Cerebellar nuclear complex (tissue), 1 donor: ENCODE measurements at regions not wholly inside any gene's neighbourhood (a gene's known extent, or its start where the extent isn't known, plus 50 kb on each side); places are given as distances from the start of the nearest gene placed in this dataset.

Experiments
- DNase-seq, 2 experiments: peaks; one replicate each; lab custom pipeline; 2025; lab: John Stamatoyannopoulos, UW

DNA sequence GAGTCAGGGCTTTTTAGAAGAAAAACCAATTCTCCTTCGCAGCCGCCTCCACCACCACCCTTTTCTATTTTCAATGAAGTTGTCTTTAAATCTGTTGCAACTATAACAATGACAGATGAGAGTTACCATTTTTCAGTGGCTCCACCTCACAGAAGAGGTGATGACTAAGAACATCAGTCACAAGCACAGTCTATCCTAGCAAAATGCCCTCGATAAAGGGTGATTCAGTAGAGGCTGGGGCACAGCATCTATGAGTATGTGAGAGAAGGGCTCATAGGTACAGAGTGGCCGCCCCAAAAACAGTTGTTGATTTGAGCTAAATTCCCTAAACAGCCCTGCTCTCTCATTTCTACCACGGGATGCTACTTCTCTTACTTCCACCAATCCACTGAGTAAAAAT is 310.8 kb upstream of the MGAT5 start:
- no peak for DNase-seq

DNA sequence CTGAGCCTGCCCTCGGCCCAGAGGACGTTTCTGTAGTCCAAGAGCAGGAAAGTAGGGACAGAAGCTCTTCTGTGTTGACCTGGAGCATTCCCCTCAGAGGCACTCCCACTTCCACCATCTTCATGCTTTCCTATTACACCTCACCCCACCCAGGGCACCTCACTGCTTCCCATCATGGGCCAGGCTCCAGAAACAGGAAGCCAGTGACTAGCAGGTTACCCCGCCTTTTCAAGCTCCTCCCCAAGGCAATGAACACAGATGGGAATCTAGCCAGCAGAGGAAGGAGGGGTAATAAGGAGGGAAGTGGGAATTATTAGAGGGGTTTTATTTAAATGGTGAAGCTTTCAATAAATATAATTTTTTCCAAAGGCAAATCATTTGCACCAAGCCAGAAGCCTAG is 308.8 kb upstream of the MGAT5 start:
- no peak for DNase-seq

DNA sequence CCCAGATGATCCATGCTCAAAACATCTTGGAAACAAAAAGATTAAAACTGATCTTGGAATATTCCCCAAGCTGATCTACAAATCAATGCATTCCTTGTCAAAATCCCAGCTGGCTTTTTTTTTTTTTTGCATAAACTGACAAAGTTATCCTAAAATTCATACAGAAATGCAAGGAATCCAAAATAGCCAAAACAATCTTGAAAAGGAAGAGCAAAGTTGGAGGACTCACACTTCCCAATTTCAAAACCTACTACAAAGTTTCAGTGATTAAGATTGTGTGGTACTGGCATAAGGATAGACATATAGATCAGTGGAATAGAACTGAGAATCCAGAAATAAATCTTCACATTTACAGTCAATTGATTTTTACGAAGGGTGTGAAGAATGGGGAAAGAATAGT is 306.8 kb upstream of the MGAT5 start:
- no peak for DNase-seq

GRCh38 chr2:133948610-133949290 is 305.1 kb upstream of the MGAT5 start:
- no peak for DNase-seq

- DNase-seq, result no peak
Measured at GRCh38 chr2:133949595-133949994, 304.3 kb upstream of the MGAT5 start.

- DNase-seq, result no peak
Measured at GRCh38 chr2:133951209-133951608, 302.7 kb upstream of the MGAT5 start.

DNA sequence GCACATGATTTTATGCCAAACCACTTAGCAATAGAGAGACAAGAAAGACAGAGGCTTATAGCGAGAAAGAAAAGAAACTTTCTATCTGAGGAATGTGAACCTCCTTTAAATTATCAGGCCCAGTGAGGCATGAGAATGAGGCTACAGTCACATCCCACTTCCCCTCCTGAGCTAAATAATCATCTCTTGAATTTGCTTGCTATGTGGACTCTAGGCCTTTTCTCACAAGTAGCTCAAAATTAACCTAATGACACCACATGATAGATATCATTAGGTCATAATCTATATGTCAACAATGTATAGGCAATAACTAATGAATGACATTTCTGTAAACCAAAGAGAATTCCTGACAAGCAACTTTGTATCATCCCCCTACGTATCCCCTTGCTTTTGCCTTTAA is 301.5 kb upstream of the MGAT5 start:
- no peak for DNase-seq

GRCh38 chr2:133952896-133953295 is 301.0 kb upstream of the MGAT5 start:
- no peak for DNase-seq

- DNase-seq, result no peak
Measured at GRCh38 chr2:133953524-133953923, 300.3 kb upstream of the MGAT5 start.

DNA sequence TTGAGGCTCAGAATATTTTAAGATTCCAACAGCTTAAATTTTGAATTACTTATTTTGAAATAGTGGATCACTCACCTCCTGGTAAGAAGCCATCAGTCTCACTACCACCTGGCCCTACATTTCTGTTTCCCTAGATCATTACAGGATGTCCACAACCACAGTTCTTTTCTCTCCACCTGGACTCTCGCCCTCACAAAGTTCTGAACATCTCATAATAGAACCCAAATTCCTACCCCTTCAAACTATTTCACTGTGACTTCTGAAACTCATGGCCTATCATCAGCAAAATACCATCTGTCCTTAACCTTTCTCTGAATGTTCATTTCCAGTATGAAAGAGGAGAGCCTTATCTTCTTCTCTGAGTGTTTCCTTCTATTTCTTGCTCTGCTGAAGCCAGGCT is 299.2 kb upstream of the MGAT5 start:
- no peak for DNase-seq

DNA sequence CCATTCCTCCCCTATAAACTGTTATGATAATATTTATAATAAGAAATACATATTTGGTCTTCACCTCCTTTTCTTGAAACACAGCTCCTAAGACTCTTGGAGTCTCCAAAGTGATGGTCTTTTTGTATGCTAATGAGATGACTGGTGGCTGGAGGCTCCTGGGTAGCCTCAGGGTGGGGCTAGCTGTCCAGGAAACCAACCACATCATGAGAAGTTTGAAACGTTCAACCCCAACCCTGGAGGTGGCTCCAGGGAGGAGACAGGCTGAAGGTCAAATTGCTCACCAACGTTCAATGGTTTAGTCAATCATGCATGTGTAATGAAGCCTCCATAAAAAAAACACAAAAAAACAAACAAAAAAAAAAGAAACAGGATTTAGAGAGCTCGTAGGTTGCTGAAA is 298.7 kb upstream of the MGAT5 start:
- DNase-seq, result no peak

GRCh38 chr2:133956434-133956935 is 297.4 kb upstream of the MGAT5 start:
- no peak for DNase-seq

DNA sequence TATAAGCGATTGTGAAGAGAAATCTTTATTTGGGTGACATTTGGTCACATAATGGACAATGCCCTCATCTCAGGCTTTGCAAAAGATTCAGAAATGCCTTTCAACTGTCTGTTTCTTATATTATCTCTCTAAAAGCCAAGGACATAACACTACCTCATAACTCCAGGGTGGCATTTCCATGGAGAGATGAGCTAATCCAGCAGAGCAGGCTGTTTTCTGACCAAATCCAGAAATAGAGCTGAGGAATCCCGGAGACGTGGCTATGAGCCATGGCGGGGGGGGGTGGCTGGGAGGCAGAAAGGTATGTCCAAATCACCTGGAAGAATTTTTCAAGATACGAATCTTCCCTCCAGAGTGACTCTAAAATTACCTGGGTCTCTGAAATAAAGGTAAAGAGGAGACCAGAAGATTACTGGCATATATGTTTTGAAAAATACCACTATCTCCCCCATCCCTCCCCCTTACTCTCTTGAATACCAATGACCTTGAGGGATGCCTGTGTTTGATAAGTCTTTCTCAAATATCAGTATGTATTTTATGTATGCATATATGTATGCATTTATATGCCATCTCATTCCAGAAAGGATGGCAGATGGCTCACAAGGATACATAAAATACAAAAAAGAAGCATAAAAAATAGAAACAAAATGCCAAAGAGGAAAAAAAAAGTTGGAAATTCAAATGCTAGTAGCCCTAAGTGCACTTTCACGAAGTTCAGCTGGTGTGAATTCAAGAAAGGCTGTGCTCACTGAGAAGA is 296.0 kb upstream of the MGAT5 start:
- DNase-seq, result no peak

DNA sequence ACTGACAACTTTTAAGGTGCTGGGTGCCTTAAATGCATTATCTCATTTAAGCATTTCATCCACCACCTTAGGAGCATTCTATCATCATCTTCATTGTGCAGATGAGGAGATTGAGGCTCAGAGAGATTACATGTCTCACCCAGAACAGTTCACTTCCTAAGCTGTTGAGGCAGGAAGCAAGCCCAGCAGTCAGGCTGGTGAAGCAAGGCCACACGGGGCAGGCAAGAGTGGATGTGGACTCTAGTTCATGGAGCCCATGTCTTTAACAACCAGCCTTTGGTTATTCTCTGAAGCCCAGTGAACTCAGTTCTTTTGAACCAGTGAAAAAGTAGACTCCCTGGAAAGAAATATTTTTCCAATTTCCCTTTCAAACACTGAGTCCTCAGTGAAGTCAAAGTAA is 294.8 kb upstream of the MGAT5 start:
- no peak for DNase-seq

DNA sequence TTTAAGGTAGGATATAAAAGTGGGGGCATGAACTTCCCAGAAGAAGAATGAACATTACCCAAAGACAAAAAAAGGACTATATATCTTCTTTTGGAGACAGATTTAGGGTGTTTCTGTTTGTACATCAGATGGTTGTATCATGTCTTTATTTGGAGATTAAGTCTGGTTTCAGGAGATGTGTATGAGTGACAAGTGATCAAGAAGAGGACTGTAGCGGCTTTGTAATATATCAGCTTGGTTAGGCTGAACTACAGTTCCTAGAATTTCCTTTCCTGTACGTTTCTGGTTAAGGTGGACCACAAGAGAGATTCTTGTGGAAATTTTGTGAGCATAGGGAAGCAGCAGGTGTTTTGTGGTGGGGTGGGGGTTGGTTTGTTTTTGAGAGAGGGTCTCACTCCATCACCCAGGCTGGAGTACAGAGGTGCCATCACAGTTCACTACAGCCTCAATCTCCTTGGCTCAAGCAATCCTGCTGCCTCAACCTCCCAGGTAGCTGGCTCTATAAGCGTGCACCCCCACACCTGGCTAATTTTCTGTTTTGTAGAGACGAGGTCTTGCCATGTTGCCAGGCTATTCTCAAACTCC is 287.1 kb upstream of the MGAT5 start:
- no peak for DNase-seq

DNA sequence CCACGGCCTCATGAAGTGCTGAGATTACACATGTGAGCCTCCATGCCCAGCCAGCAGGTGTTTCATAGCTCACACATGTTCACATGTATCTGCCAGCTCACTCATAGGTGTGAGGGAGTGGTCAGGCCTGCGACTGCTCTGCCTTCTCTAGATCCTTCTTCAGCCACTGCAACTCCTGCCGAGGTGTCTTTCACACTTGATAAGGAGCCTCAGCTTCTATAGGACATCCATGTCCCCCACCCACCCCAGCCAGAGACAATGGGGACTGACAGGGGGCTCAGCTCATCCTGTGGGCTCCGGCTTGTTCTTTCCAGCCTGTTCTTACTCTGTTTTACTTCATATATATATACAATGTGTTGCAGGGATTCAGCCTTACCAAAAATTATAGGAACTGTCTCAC is 286.5 kb upstream of the MGAT5 start:
- DNase-seq, result no peak

DNA sequence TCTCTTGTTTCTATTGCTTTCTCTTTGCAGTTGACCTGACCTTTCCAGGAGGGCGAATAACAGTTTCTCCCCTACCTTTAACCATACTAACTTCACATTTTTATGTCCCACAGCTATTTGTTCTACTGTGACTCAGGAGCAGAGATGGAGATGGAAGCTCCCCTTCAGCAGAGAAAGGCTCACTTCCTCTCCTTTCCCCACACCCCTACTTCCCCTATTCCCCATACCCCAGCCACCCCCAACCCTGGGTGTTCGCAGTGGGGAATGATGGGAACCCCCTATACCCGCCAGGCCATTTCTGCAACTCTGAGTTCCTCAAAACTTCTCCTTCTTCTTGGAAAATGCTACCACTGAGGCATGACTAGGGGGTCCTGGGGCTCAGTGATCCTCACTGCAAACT is 285.4 kb upstream of the MGAT5 start:
- no peak for DNase-seq

- no peak for DNase-seq
Measured at GRCh38 chr2:133970641-133971040, 283.2 kb upstream of the MGAT5 start.

DNA sequence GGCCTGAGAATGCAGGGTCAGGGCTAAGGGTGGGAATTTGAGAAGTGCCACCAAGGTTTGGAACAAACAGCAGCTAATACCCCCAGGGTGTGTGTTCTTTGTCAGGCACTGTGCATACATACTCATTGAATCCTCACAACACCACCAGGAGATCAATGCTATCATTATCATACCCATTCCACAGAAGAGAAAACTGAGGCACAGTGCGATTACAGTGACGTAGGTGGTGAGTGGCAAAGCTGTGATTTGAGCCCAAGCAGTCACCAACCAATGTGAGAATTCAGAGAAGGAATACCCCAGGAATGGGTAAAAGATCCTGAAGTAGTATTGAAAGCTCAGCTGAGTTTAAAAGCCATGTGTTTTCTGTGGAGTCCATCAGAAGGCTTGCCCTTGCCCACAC is 281.6 kb upstream of the MGAT5 start:
- DNase-seq, result no peak

GRCh38 chr2:133972786-133973185 is 281.1 kb upstream of the MGAT5 start:
- DNase-seq, result no peak

DNA sequence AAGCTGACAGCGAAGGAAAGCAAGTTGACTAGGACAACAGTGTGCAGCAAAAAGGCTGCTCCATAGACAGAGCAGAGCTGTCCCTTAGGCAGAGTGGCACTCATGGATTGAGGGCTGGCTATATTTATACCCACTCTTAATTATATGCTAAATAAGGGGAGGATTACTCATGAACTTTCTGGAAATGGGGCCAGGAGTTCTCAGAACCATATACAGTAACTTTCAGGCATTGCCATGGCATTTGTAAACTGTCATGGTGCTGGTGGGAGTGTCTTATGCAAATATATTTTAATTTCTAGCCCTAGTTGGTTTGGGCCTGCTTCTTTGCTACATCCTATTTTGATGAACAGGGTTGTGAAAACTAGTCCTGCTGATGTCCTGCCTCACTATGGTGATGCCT is 279.5 kb upstream of the MGAT5 start:
- no peak for DNase-seq

DNA sequence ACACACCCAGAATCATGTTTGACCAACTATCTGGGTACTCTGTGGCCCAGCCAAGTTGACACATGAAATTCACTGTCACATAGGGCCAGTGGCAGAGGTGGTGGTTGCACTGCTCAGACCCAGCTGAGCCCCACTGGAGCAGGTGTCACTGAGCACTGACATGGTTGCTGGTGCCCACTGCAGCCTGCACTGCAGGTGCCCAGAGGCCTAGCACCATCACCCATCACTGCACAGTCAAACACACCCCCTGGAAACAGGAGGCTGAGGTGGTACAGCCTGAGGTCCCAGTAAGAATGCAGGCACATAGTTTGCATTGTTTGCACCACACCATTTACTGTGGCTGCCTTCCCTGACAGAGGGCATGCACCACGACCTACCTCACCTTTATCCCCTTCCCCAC is 278.7 kb upstream of the MGAT5 start:
- DNase-seq, result no peak

DNA sequence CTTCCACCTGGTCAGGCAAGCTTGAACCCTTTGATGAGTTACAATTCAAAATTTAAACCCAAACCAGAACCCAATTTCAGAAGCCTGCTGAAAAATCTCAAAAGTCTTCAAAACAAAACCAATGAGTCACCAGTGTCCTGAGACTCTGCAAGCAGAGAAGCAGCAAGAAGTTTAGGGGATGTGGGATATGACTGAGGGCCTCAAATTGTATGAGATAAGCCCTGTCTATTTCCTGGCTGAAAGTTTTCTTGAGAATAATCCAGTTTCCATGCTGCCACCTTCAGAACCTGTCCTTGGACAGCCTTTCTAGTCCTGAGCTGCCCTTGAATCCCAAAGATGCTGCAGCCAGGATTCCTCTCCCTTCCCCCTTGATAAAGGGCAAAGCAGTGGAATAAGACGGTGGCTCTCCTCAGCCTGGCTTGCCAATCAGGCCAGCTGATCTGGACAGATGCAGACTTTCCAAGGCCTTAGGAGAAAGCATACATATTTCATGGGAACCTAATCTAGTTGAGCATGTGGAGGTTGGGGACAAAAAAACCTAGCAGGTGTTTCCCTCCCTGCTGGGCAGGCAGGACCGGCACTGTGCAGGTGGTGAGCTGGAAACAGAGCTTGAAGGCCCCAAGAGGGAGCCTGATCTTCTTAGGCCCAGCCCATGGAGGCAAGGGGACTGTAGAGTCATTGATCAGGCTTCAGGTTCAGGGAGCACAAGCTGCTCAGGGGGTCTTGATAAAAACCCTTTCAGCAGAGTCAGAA is 278.0 kb upstream of the MGAT5 start:
- no peak for DNase-seq
